SK-N-SH treated with all-trans-retinoic acid at 6 μM for 48 hours (cell line): ENCODE measurements at regions not wholly inside any gene's neighbourhood (a gene's known extent, or its start where the extent isn't known, plus 50 kb on each side); places are given as distances from the start of the nearest gene placed in this dataset.

Experiments
- ATAC-seq: fragments of 200-7000 bp; cut with Tn5 transposase; 3 replicates; pipeline ENCODE4 v1.9.1; 2020; ENCODE audit warnings: mild to moderate bottlenecking, moderate library complexity
- ARNTL ChIP-seq: fragments of 450-650 bp; formaldehyde crosslinking; IDR thresholded peaks from 2 replicates; pipeline ENCODE4 v1.5.0; 2020; ENCODE audit warnings: low read depth, mild to moderate bottlenecking, moderate library complexity, borderline replicate concordance
- BACH2 ChIP-seq: fragments of 250-450 bp; sonication (Bioruptor Pico); IDR thresholded peaks from 2 replicates; pipeline ENCODE4 v1.9.0; 2021; ENCODE audit warnings: mild to moderate bottlenecking, borderline replicate concordance
- CREB5 ChIP-seq: fragments of 250-450 bp; sonication (Bioruptor Pico); IDR thresholded peaks from 2 replicates; pipeline ENCODE4 v1.5.1; 2020; ENCODE audit warnings: low read depth, mild to moderate bottlenecking, moderate library complexity
- CSDC2 ChIP-seq: fragments of 250-450 bp; sonication (Bioruptor Pico); IDR thresholded peaks from 2 replicates; pipeline ENCODE4 v1.5.0; 2020; ENCODE audit warnings: mild to moderate bottlenecking, moderate library complexity
- CSRNP3 ChIP-seq: fragments of 250-450 bp; sonication (Bioruptor Pico); IDR thresholded peaks from 2 replicates; pipeline ENCODE4 v1.5.1; 2021; ENCODE audit warnings: mild to moderate bottlenecking, moderate library complexity
- GLIS3 ChIP-seq: fragments of 250-450 bp; sonication (Bioruptor Pico); IDR thresholded peaks from 2 replicates; pipeline ENCODE4 v1.5.0; 2020; ENCODE audit warnings: mild to moderate bottlenecking, moderate library complexity
- ISL1 ChIP-seq: fragments of 250-450 bp; sonication (Bioruptor Pico); IDR thresholded peaks from 2 replicates; pipeline ENCODE4 v2.1.2; 2022; ENCODE audit warnings: mild to moderate bottlenecking, moderate library complexity
- OSR1 ChIP-seq: fragments of 250-450 bp; sonication (Bioruptor Pico); IDR thresholded peaks from 2 replicates; pipeline ENCODE4 v1.8.0; 2022; ENCODE audit warnings: moderate library complexity, mild to moderate bottlenecking, inconsistent platforms
- PATZ1 ChIP-seq: fragments of 250-450 bp; sonication (Bioruptor Pico); IDR thresholded peaks from 2 replicates; pipeline ENCODE4 v1.8.0; 2020; ENCODE audit warnings: mild to moderate bottlenecking, moderate library complexity, borderline replicate concordance
- POU6F1 ChIP-seq: fragments of 250-450 bp; sonication (Bioruptor Pico); IDR thresholded peaks from 2 replicates; pipeline ENCODE4 v1.8.0; 2021; ENCODE audit warnings: low read depth, mild to moderate bottlenecking, moderate library complexity, borderline replicate concordance
- PPARA ChIP-seq: fragments of 250-450 bp; sonication (Bioruptor Pico); IDR thresholded peaks from 2 replicates; pipeline ENCODE4 v1.5.0; 2020; ENCODE audit warnings: mild to moderate bottlenecking, borderline replicate concordance
- RARB ChIP-seq: fragments of 250-450 bp; sonication (Bioruptor Pico); IDR thresholded peaks from 2 replicates; pipeline ENCODE4 v1.8.0; 2021; ENCODE audit warnings: mild to moderate bottlenecking, moderate library complexity
- SNAI2 ChIP-seq: fragments of 250-450 bp; sonication (Bioruptor Pico); IDR thresholded peaks from 2 replicates; pipeline ENCODE4 v1.5.0; 2020; ENCODE audit warnings: mild to moderate bottlenecking, moderate library complexity
- TCF4 ChIP-seq: fragments of 250-450 bp; sonication (Bioruptor Pico); IDR thresholded peaks from 2 replicates; pipeline ENCODE4 v1.8.0; 2021; ENCODE audit warnings: mild to moderate bottlenecking, moderate library complexity, borderline replicate concordance
- TOX ChIP-seq: fragments of 250-450 bp; sonication (Bioruptor Pico); IDR thresholded peaks from 2 replicates; pipeline ENCODE4 v1.8.0; 2021; ENCODE audit warnings: mild to moderate bottlenecking, moderate library complexity, borderline replicate concordance
- TSHZ2 ChIP-seq: fragments of 250-450 bp; sonication (Bioruptor Pico); IDR thresholded peaks from 2 replicates; pipeline ENCODE4 v1.5.0; 2020; ENCODE audit warnings: mild to moderate bottlenecking, moderate library complexity
- ZFP3 ChIP-seq: fragments of 250-450 bp; sonication (Bioruptor Pico); IDR thresholded peaks from 2 replicates; pipeline ENCODE4 v1.5.0; 2020; ENCODE audit warnings: mild to moderate bottlenecking, moderate library complexity
- ZFP30 ChIP-seq: fragments of 450-650 bp; formaldehyde crosslinking; IDR thresholded peaks from 2 replicates; pipeline ENCODE4 v1.5.0; 2022; ENCODE audit warnings: mild to moderate bottlenecking, moderate library complexity
- ZNF565 ChIP-seq: fragments of 450-650 bp; formaldehyde crosslinking; conservative IDR thresholded peaks from 2 replicates; pipeline ENCODE4 v1.5.0; 2020; ENCODE audit warnings: low read depth, mild to moderate bottlenecking, moderate library complexity
- ZNF70 ChIP-seq: fragments of 450-650 bp; formaldehyde crosslinking; IDR thresholded peaks from 2 replicates; pipeline ENCODE4 v1.5.0; 2020; ENCODE audit warnings: mild to moderate bottlenecking, moderate library complexity
- ZNF8 ChIP-seq: fragments of 450-650 bp; formaldehyde crosslinking; IDR thresholded peaks from 2 replicates; pipeline ENCODE4 v1.5.0; 2020; ENCODE audit warnings: mild to moderate bottlenecking, moderate library complexity

GRCh38 chr2:13694673-13695072 lies 937.8 kb upstream of the LRATD1 start:
- ATAC-seq: no peak
- no peak for TF ChIP-seq ZNF8 (CRISPR knock-in tag)
- no peak for TF ChIP-seq ISL1
- TF ChIP-seq ZFP3 (CRISPR knock-in tag): no peak
- TF ChIP-seq BACH2: no peak
- TF ChIP-seq TSHZ2: no peak
- TF ChIP-seq PATZ1: no peak
- TF ChIP-seq POU6F1 (CRISPR knock-in tag): no peak
- no peak for TF ChIP-seq TOX
- no peak for TF ChIP-seq ZNF565 (CRISPR knock-in tag)
- no peak for TF ChIP-seq GLIS3 (CRISPR knock-in tag)
- no peak for TF ChIP-seq TCF4 (CRISPR knock-in tag)
- TF ChIP-seq OSR1 (CRISPR knock-in tag): no peak
- no peak for TF ChIP-seq CSRNP3
- TF ChIP-seq CREB5 (CRISPR knock-in tag): no peak
- TF ChIP-seq ZFP30 (CRISPR knock-in tag): no peak
- no peak for TF ChIP-seq ARNTL (CRISPR knock-in tag)
- no peak for TF ChIP-seq PPARA
- TF ChIP-seq SNAI2: no peak
- no peak for TF ChIP-seq CSDC2 (CRISPR knock-in tag)
- TF ChIP-seq RARB (CRISPR knock-in tag): no peak

- TF ChIP-seq TSHZ2 (no peak), TCF4 (CRISPR knock-in tag) (no peak), ZNF70 (CRISPR knock-in tag) (no peak), TOX (no peak), CSRNP3 (no peak), GLIS3 (CRISPR knock-in tag) (no peak), RARB (CRISPR knock-in tag) (no peak), CREB5 (CRISPR knock-in tag) (no peak), CSDC2 (CRISPR knock-in tag) (no peak), ZNF8 (CRISPR knock-in tag) (no peak)
- no peak for ATAC-seq
These were observed 935.9 kb upstream of the LRATD1 start for GRCh38 chr2:13696601-13697000.
